HL-60 (cell line): ENCODE measurements at regions not wholly inside any gene's neighbourhood (a gene's known extent, or its start where the extent isn't known, plus 50 kb on each side); places are given as distances from the start of the nearest gene placed in this dataset.

Experiments
- CTCF ChIP-seq: IDR thresholded peaks from one replicate; pipeline ENCODE4 v1.5.1; 2011; ENCODE audit warnings: low read length, control low read depth, inconsistent platforms; ENCODE audit not compliant: insufficient read depth
- POLR2AphosphoS5 ChIP-seq: IDR thresholded peaks from 2 replicates; pipeline ENCODE4 v1.6.1; 2012; ENCODE audit warnings: low read depth

GRCh38 chr18:42413870-42414269, 458.8 kb downstream of the PIK3C3 start:
- TF ChIP-seq CTCF, result no peak
- TF ChIP-seq POLR2AphosphoS5, result no peak
